A549 (cell line): ENCODE measurements at regions not wholly inside any gene's neighbourhood (a gene's known extent, or its start where the extent isn't known, plus 50 kb on each side); places are given as distances from the start of the nearest gene placed in this dataset.

Experiments
- ATAC-seq, 2 experiments: fragments of 200-7000 bp in 1 of 2; fragments of >200 bp in 1 of 2; cut with Nextera tagmentation in 1 of 2; cut with Tn5 transposase in 1 of 2; 3 replicates each; pipeline versions ENCODE4 v1.8.0 to v1.9.1; 2018 to 2020; ENCODE audit warnings: mild to moderate bottlenecking in 1 of 2, moderate library complexity in 1 of 2
- CTCF ChIA-PET: fragments of 300-600 bp; sonication (Branson Sonifier 250); formaldehyde crosslinking; extraction: SDS; loops from one replicate; lab custom pipeline; 2021; ENCODE audit warnings: antibody characterized with exemption, inconsistent platforms; lab: Yijun Ruan, JAX
- POLR2A ChIA-PET: fragments of 350-600 bp; formaldehyde crosslinking; extraction: SDS; loops from one replicate; lab custom pipeline; 2021; ENCODE audit warnings: antibody characterized with exemption, inconsistent platforms; lab: Yijun Ruan, JAX
- DNase-seq, 2 experiments: peaks; one replicate each; pipeline versions ENCODE4 v3.0.0 to v3.0.0-alpha.2; 2011 to 2016; ENCODE audit warnings: low read depth in 1 of 2, low spot score in 1 of 2
- FAIRE-seq: peaks from 2 replicates; lab custom pipeline; 2011; peaks lifted over from hg19 to GRCh38; lab: Jason Lieb, UNC
- H3K27ac ChIP-seq, 2 experiments: fragments of >200 bp; sonication (Bioruptor Twin); formaldehyde crosslinking; 3 replicates each; pipeline ENCODE4 v1.5.1; 2016 to 2017
- H3K4me1 ChIP-seq: fragments of >200 bp; sonication (Bioruptor Twin); formaldehyde crosslinking; 3 replicates; pipeline ENCODE4 v1.6.1; 2016
- H3K4me2 ChIP-seq: fragments of >200 bp; sonication (Bioruptor Twin); formaldehyde crosslinking; 3 replicates; pipeline ENCODE4 v1.6.1; 2016
- H3K4me3 ChIP-seq: fragments of >200 bp; sonication (Bioruptor Twin); formaldehyde crosslinking; 3 replicates; pipeline ENCODE4 v1.5.1; 2016
- H3K9me3 ChIP-seq: fragments of >200 bp; sonication (Bioruptor Twin); formaldehyde crosslinking; 3 replicates; pipeline ENCODE4 v1.6.1; 2016
- CBX8 ChIP-seq: fragments of 200-600 bp; sonication (generic); IDR thresholded peaks from 2 replicates; pipeline ENCODE4 v1.6.1; 2016
- CEBPB ChIP-seq, 2 experiments: fragments of >200 bp in 1 of 2; sonication (Bioruptor Twin) in 1 of 2; formaldehyde crosslinking in 1 of 2; IDR thresholded peaks; 2 replicates each; pipeline ENCODE4 v1.6.1; 2012 to 2016
- CHD2 ChIP-seq: fragments of 150-350 bp; IDR thresholded peaks from 2 replicates; pipeline ENCODE4 v1.6.1; 2014; ENCODE audit warnings: low read length; ENCODE audit not compliant: partially characterized antibody
- CHD4 ChIP-seq: fragments of 200-600 bp; sonication (generic); IDR thresholded peaks from 2 replicates; pipeline ENCODE4 v1.6.1; 2016; ENCODE audit warnings: antibody characterized with exemption, mild to moderate bottlenecking, borderline replicate concordance
- E2F6 ChIP-seq: IDR thresholded peaks from 2 replicates; pipeline ENCODE4 v1.6.1; 2012; ENCODE audit warnings: low read depth, borderline replicate concordance
- EHMT2 ChIP-seq: fragments of 200-600 bp; sonication (generic); IDR thresholded peaks from 2 replicates; pipeline ENCODE4 v1.6.1; 2016; ENCODE audit warnings: antibody characterized with exemption, low read depth, mild to moderate bottlenecking, moderate library complexity
- ELK1 ChIP-seq: fragments of 150-350 bp; IDR thresholded peaks from 2 replicates; pipeline ENCODE4 v1.6.1; 2014; ENCODE audit warnings: low read depth, mild to moderate bottlenecking, low read length
- ESRRA ChIP-seq: fragments of 150-350 bp; IDR thresholded peaks from 2 replicates; pipeline ENCODE4 v1.6.1; 2014; ENCODE audit warnings: mild to moderate bottlenecking, low read length, borderline replicate concordance
- FOSL2 ChIP-seq, 2 experiments: fragments of 450-650 bp in 1 of 2; fragments of >200 bp in 1 of 2; sonication (Bioruptor Twin) in 1 of 2; formaldehyde crosslinking; IDR thresholded peaks; 2 replicates each; pipeline versions ENCODE4 v1.5.0 to v1.6.1; 2016 to 2020; ENCODE audit warnings: mild to moderate bottlenecking in 1 of 2, moderate library complexity in 1 of 2
- GATA3 ChIP-seq: IDR thresholded peaks from 2 replicates; pipeline ENCODE4 v1.6.1; 2012; ENCODE audit warnings: borderline replicate concordance
- HES2 ChIP-seq: fragments of >200 bp; sonication (Bioruptor Twin); formaldehyde crosslinking; IDR thresholded peaks from 2 replicates; pipeline ENCODE4 v1.6.1; 2016
- HOXB5 ChIP-seq: fragments of 250-450 bp; sonication (Bioruptor Pico); IDR thresholded peaks from 2 replicates; pipeline ENCODE4 v1.5.0; 2020; ENCODE audit warnings: mild to moderate bottlenecking, moderate library complexity
- KDM1A ChIP-seq: fragments of 200-600 bp; sonication (generic); IDR thresholded peaks from 2 replicates; pipeline ENCODE4 v1.6.1; 2016; ENCODE audit warnings: low read depth, mild to moderate bottlenecking
- KDM5A ChIP-seq: fragments of 200-600 bp; sonication (generic); IDR thresholded peaks from 2 replicates; pipeline ENCODE4 v1.6.1; 2016; ENCODE audit warnings: antibody characterized with exemption, mild to moderate bottlenecking
- MAFK ChIP-seq: fragments of 450-650 bp; IDR thresholded peaks from 2 replicates; pipeline ENCODE4 v1.6.1; 2014; ENCODE audit not compliant: partially characterized antibody
- MAX ChIP-seq: IDR thresholded peaks from 2 replicates; pipeline ENCODE4 v1.6.1; 2012
- NPAS2 ChIP-seq: fragments of 250-450 bp; sonication (Bioruptor Pico); IDR thresholded peaks from 2 replicates; pipeline ENCODE4 v1.8.0; 2022; ENCODE audit warnings: mild to moderate bottlenecking, moderate library complexity, borderline replicate concordance
- NR3C1 ChIP-seq: fragments of >200 bp; sonication (Bioruptor Twin); formaldehyde crosslinking; IDR thresholded peaks from 3 replicates; pipeline ENCODE4 v1.6.1; 2017
- PBX3 ChIP-seq: IDR thresholded peaks from 2 replicates; pipeline ENCODE4 v1.6.1; 2012
- PHF8 ChIP-seq: fragments of 200-600 bp; sonication (generic); IDR thresholded peaks from 2 replicates; pipeline ENCODE4 v1.6.1; 2016; ENCODE audit warnings: low read depth, mild to moderate bottlenecking, antibody characterized with exemption, moderate library complexity, borderline replicate concordance
- RAD21 ChIP-seq, 2 experiments: fragments of >200 bp in 1 of 2; sonication (Bioruptor Twin) in 1 of 2; formaldehyde crosslinking in 1 of 2; IDR thresholded peaks in 1 of 2; conservative IDR thresholded peaks in 1 of 2; 2 replicates in 1 of 2; 3 replicates in 1 of 2; pipeline ENCODE4 v1.6.1; 2012 to 2018; ENCODE audit warnings: inconsistent platforms in 1 of 2
- REST ChIP-seq: fragments of 200-600 bp; sonication (generic); IDR thresholded peaks from 2 replicates; pipeline ENCODE4 v1.6.1; 2016; ENCODE audit warnings: antibody characterized with exemption, mild to moderate bottlenecking, moderate library complexity
- RFX5 ChIP-seq: fragments of 450-650 bp; IDR thresholded peaks from 2 replicates; pipeline ENCODE4 v1.7.1; 2014; ENCODE audit warnings: antibody characterized with exemption, mild to moderate bottlenecking, moderate library complexity
- SREBF2 ChIP-seq: fragments of 450-650 bp; IDR thresholded peaks from 2 replicates; pipeline ENCODE4 v1.6.1; 2014; ENCODE audit warnings: mild to moderate bottlenecking, moderate library complexity
- TP53 ChIP-seq: fragments of 250-450 bp; sonication (Bioruptor Pico); IDR thresholded peaks from 2 replicates; pipeline ENCODE4 v1.5.0; 2021; ENCODE audit warnings: mild to moderate bottlenecking, moderate library complexity
- ZFP36 ChIP-seq: fragments of 450-650 bp; IDR thresholded peaks from 2 replicates; pipeline ENCODE4 v1.6.1; 2014; ENCODE audit warnings: borderline replicate concordance; ENCODE audit not compliant: partially characterized antibody
- ZSCAN20 ChIP-seq: fragments of 250-450 bp; sonication (Bioruptor Pico); IDR thresholded peaks from 2 replicates; pipeline ENCODE4 v1.8.0; 2022; ENCODE audit warnings: mild to moderate bottlenecking, moderate library complexity
- WGBS: methylation state at CpG from one replicate; pipeline ENCODE4 v1.1.6; 2017; ENCODE audit errors: missing lambda C conversion rate; 5-methylcytosine and 5-hydroxymethylcytosine counted together

GRCh38 chr17:77831474-77832179 is 126.9 kb upstream of the TNRC6C start:
- Histone ChIP-seq H3K4me3 (no peak overlapping the region), H3K4me2 (peak overlapping the region; percentile 15; the same call in 2 of the 3 replicates), H3K4me1 (peaks cover 31% of the 10 kb centered on the region), H3K27ac (0 out of 6 replicates have a peak overlapping the region, but pooled peaks of 1 of the 2 experiments have one; percentile 5), H3K9me3 (no peaks in the 10 kb centered on the region)
- FAIRE-seq (no peak), DNase-seq (no peak), ATAC-seq (peak in 1 of 2 experiments; percentile 12; a peak in 1 of 6 replicates)
- ChIA-PET CTCF (interaction anchor here (1.7 kb wide), 1 partner anchor 290 kb away, joined by 4 read pairs; no protein-coding TSS in a partner anchor), POLR2A (no interaction called here)
- TF ChIP-seq E2F6 (no peak), CHD4 (no peak), CHD2 (no peak), EHMT2 (no peak), GATA3 (no peak), CBX8 (no peak), PBX3 (no peak), KDM1A (no peak), ZSCAN20 (no peak), NPAS2 (CRISPR knock-in tag) (no peak)
- 56% methylated on average over 17 of the region's 17 CpGs for WGBS

GRCh38 chr17:77832180-77832560 is 126.3 kb upstream of the TNRC6C start:
- no peak for DNase-seq
- CTCF ChIA-PET = interaction anchor here (1.7 kb wide), 1 partner anchor 290 kb away, joined by 4 read pairs; no protein-coding TSS in a partner anchor
- H3K4me1 ChIP-seq = peaks cover 35% of the 10 kb centered on the region
- 70% methylated on average over 8 of the region's 8 CpGs for WGBS
- H3K9me3 ChIP-seq = no peaks in the 10 kb centered on the region
- no peak for FAIRE-seq
- no peak overlapping the region for H3K4me3 ChIP-seq
- ATAC-seq = no peak
- TF ChIP-seq SREBF2 (no peak), MAFK (no peak), CHD4 (no peak), ESRRA (no peak), ZFP36 (no peak), ELK1 (no peak)
- POLR2A ChIA-PET = no interaction called here
- peak overlapping the region; percentile 15; the same call in 1 of the 3 replicates for H3K4me2 ChIP-seq
- H3K27ac ChIP-seq = no peak overlapping the region

- WGBS = 75% methylated on average over 5 of the region's 5 CpGs
- FAIRE-seq = no peak
- ATAC-seq = no peak
- Histone ChIP-seq H3K4me3 (no peak overlapping the region), H3K27ac (peak overlapping the region; percentile 42 to 64; a peak in 4 of 6 replicates), H3K9me3 (no peaks in the 10 kb centered on the region), H3K4me2 (peak overlapping the region; percentile 75; the same call in 2 of the 3 replicates), H3K4me1 (peaks cover 35% of the 10 kb centered on the region)
- ChIA-PET CTCF (interaction anchor here (0.5 to 1.6 kb wide), 7 partner anchors 13 to 1738 kb away, joined by 3 to 5 read pairs (median 4); no protein-coding TSS in a partner anchor), POLR2A (interaction anchor here (2.3 kb wide), 1 partner anchor 124 kb away, joined by 31 read pairs; the partner anchor contains the start of gene TNRC6C)
- TF ChIP-seq TP53 (CRISPR knock-in tag) (no peak), REST (no peak), KDM5A (no peak), NR3C1 (no peak), RFX5 (no peak), FOSL2 (IDR thresholded peaks at IDR 0.05) (no peak), FOSL2 (CRISPR knock-in tag; IDR thresholded peaks at IDR 0.05) (no peak), HES2 (no peak), HOXB5 (CRISPR knock-in tag) (no peak), MAX (no peak), CEBPB (IDR thresholded peaks at IDR 0.05) (no peak), PHF8 (no peak), RAD21 (conservative IDR thresholded peaks at IDR 0.05 in 1 of 2, IDR thresholded peaks at IDR 0.05 in 1 of 2) (no peak)
- DNase-seq = no peak
Measured at GRCh38 chr17:77833769-77834168, 124.7 kb upstream of the TNRC6C start.
